RPMI8226 (cell line): ENCODE measurements at regions not wholly inside any gene's neighbourhood (a gene's known extent, or its start where the extent isn't known, plus 50 kb on each side); places are given as distances from the start of the nearest gene placed in this dataset.

Source experiments
- DNase-seq: peaks from one replicate; pipeline ENCODE4 v3.0.0-alpha.2; 2015

GRCh38 chrX:80098038-80098437, 83.5 kb downstream of the TBX22 start:
- DNase-seq: no peak

- DNase-seq: no peak
Observed at GRCh38 chrX:80120335-80120734, 105.8 kb downstream of the TBX22 start.

GRCh38 chrX:80138938-80139337, 124.4 kb downstream of the TBX22 start:
- DNase-seq: no peak

- DNase-seq: no peak
Observed at GRCh38 chrX:80139564-80139963, 125.0 kb downstream of the TBX22 start.

- DNase-seq: no peak
Observed at GRCh38 chrX:80170581-80170980, 156.0 kb downstream of the TBX22 start.

- no peak for DNase-seq
Observed at GRCh38 chrX:80173261-80173660, 158.7 kb downstream of the TBX22 start.

GRCh38 chrX:80174925-80175574, 160.5 kb downstream of the TBX22 start:
- no peak for DNase-seq

- no peak for DNase-seq
Observed at GRCh38 chrX:80181079-80181478, 166.5 kb downstream of the TBX22 start.

GRCh38 chrX:80184854-80185253, 170.3 kb downstream of the TBX22 start:
- DNase-seq: no peak

- DNase-seq: no peak
Observed at GRCh38 chrX:80206647-80207046, 192.1 kb downstream of the TBX22 start.

- DNase-seq: no peak
Observed at GRCh38 chrX:80207327-80207726, 192.8 kb downstream of the TBX22 start.

GRCh38 chrX:80216086-80216485, 201.5 kb downstream of the TBX22 start:
- DNase-seq: no peak

GRCh38 chrX:80223982-80224579, 196.2 kb upstream of the TENT5D start:
- no peak for DNase-seq

GRCh38 chrX:80229626-80230025, 190.6 kb upstream of the TENT5D start:
- no peak for DNase-seq

GRCh38 chrX:80237072-80237471, 183.2 kb upstream of the TENT5D start:
- no peak for DNase-seq

- no peak for DNase-seq
Observed at GRCh38 chrX:80246271-80246670, 174.0 kb upstream of the TENT5D start.

GRCh38 chrX:80266287-80266686, 154.0 kb upstream of the TENT5D start:
- no peak for DNase-seq

GRCh38 chrX:80266979-80267378, 153.3 kb upstream of the TENT5D start:
- no peak for DNase-seq

- DNase-seq: no peak
Observed at GRCh38 chrX:80267790-80268189, 152.5 kb upstream of the TENT5D start.

GRCh38 chrX:80282535-80282934, 137.7 kb upstream of the TENT5D start:
- DNase-seq: no peak

GRCh38 chrX:80285131-80285773, 135.0 kb upstream of the TENT5D start:
- DNase-seq: peak; percentile 22

- DNase-seq: no peak
Observed at GRCh38 chrX:80290834-80291233, 129.4 kb upstream of the TENT5D start.

- no peak for DNase-seq
Observed at GRCh38 chrX:80293354-80293753, 126.9 kb upstream of the TENT5D start.

- no peak for DNase-seq
Observed at GRCh38 chrX:80306007-80306406, 114.2 kb upstream of the TENT5D start.

GRCh38 chrX:80312448-80312847, 107.8 kb upstream of the TENT5D start:
- DNase-seq: no peak
